ENCODE measurements at regions not wholly inside any gene's neighbourhood (a gene's known extent, or its start where the extent isn't known, plus 50 kb on each side); places are given as distances from the start of the nearest gene placed in this dataset.

- ATAC-seq (no peak), DNase-seq (no peak)
- Histone ChIP-seq H3K9me3 (no peaks in the 10 kb centered on the region), H3K36me3 (no peaks in the 10 kb centered on the region), H3K27ac (no peak overlapping the region), H3K27me3 (ENCODE audit: low read depth) (no peaks in the 10 kb centered on the region), H3K4me3 (no peak overlapping the region), H3K4me1 (no peaks in the 10 kb centered on the region)
- no peak for TF ChIP-seq CTCF (IDR thresholded peaks at IDR 0.05)
- intact Hi-C loops (cut with DNase I): no loop called here
Measured at GRCh38 chr6:9583753-9584352, 831.0 kb downstream of the TFAP2A start.

GRCh38 chr6:9581155-9581554 is 833.7 kb downstream of the TFAP2A start:
- no peak overlapping the region for H3K27ac ChIP-seq
- no peak for TF ChIP-seq CTCF (IDR thresholded peaks at IDR 0.05)
- no peak for DNase-seq
- no peaks in the 10 kb centered on the region for H3K4me1 ChIP-seq
- H3K36me3 ChIP-seq: no peaks in the 10 kb centered on the region
- no peak for ATAC-seq
- intact Hi-C loops (cut with DNase I): no loop called here
- H3K4me3 ChIP-seq: no peak overlapping the region
- H3K27me3 ChIP-seq (ENCODE audit: low read depth): no peaks in the 10 kb centered on the region
- H3K9me3 ChIP-seq: no peaks in the 10 kb centered on the region

GRCh38 chr6:9576521-9576920 is 838.4 kb downstream of the TFAP2A start:
- no peak for TF ChIP-seq CTCF (IDR thresholded peaks at IDR 0.05)
- no peak overlapping the region for H3K4me3 ChIP-seq
- no peaks in the 10 kb centered on the region for H3K4me1 ChIP-seq
- H3K27ac ChIP-seq: no peak overlapping the region
- H3K27me3 ChIP-seq (ENCODE audit: low read depth): no peaks in the 10 kb centered on the region
- no peaks in the 10 kb centered on the region for H3K9me3 ChIP-seq
- DNase-seq (no peak), ATAC-seq (no peak)
- H3K36me3 ChIP-seq: no peaks in the 10 kb centered on the region
- intact Hi-C loops (cut with DNase I): no loop called here

GRCh38 chr6:9566096-9566495 is 848.8 kb downstream of the TFAP2A start:
- no peak for DNase-seq
- no peak for TF ChIP-seq CTCF (IDR thresholded peaks at IDR 0.05)
- H3K27me3 ChIP-seq (ENCODE audit: low read depth): no peaks in the 10 kb centered on the region

GRCh38 chr6:9564021-9564420 is 850.9 kb downstream of the TFAP2A start:
- no peak for TF ChIP-seq CTCF (IDR thresholded peaks at IDR 0.05)
- ATAC-seq: no peak
- Histone ChIP-seq H3K9me3 (no peaks in the 10 kb centered on the region), H3K4me1 (no peaks in the 10 kb centered on the region), H3K27ac (no peak overlapping the region), H3K27me3 (ENCODE audit: low read depth) (no peaks in the 10 kb centered on the region), H3K36me3 (no peaks in the 10 kb centered on the region), H3K4me3 (no peak overlapping the region)
- DNase-seq: no peak
- intact Hi-C loops (cut with DNase I): no loop called here

More at GRCh38 chr6:9566096-9566495, 848.8 kb downstream of the TFAP2A start:
- no peak overlapping the region for H3K4me3 ChIP-seq
- ATAC-seq: no peak
- H3K9me3 ChIP-seq: no peaks in the 10 kb centered on the region
- intact Hi-C loops (cut with DNase I): no loop called here
- no peaks in the 10 kb centered on the region for H3K36me3 ChIP-seq
- H3K27ac ChIP-seq: no peak overlapping the region
- no peaks in the 10 kb centered on the region for H3K4me1 ChIP-seq

All from lower lobe of right lung (tissue), 2 donors.